ENCODE measurements at regions not wholly inside any gene's neighbourhood (a gene's known extent, or its start where the extent isn't known, plus 50 kb on each side); places are given as distances from the start of the nearest gene placed in this dataset.
A peak's percentile ranks its signal among the peaks of the same experiment; 100 is the strongest.
"Not testable (repeated sequence)": the region's sequence is repeated elsewhere in the genome, so short reads cannot be mapped to it uniquely, and the experiment has no call there.

DNA sequence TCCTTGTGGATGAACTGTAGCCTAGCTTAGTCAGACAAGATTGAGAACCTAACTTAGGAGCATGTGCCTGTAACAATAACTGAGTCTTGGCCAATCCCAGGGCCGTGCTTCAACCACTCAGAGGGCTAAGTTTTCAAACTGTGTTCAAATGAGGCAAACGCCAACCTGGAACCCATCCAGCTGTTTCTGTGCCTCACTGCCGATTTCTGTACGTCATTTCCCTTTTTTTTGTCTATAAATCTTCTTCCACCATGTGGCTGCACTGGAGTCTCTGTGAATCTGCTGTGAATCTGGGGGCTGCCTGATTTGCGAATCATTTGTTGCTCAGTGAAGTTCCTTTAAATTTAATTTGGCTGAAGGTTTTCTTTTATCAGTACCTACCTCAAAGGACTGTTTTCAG is 115.0 kb upstream of the CHD6 start:
- DNase-seq (ENCODE audit: extremely low read depth, low read depth), result no peak

DNA sequence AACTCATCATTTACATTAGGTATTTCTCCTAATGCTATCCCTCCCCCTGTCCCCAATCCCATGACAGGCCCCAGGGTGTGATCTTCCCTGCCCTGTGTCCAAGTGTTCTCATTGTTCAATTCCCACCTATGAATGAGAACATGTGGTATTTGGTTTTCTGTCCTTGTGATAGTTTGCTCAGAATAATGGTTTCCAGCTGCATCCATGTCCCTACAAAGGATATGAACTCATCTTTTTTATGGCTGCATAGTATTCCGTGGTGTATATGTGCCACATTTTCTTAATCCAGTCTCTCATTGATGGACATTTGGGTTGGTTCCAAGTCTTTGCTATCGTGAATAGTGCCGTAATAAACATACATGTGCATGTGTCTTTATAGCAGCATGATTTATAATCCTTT is 113.0 kb upstream of the CHD6 start:
- not testable (repeated sequence) for DNase-seq (ENCODE audit: extremely low read depth, low read depth)

GRCh38 chr20:41727681-41728080 is 109.5 kb upstream of the CHD6 start:
- not testable (repeated sequence) for DNase-seq (ENCODE audit: extremely low read depth, low read depth)

GRCh38 chr20:41726727-41727126 is 108.5 kb upstream of the CHD6 start:
- no peak for DNase-seq (ENCODE audit: extremely low read depth, low read depth)

DNA sequence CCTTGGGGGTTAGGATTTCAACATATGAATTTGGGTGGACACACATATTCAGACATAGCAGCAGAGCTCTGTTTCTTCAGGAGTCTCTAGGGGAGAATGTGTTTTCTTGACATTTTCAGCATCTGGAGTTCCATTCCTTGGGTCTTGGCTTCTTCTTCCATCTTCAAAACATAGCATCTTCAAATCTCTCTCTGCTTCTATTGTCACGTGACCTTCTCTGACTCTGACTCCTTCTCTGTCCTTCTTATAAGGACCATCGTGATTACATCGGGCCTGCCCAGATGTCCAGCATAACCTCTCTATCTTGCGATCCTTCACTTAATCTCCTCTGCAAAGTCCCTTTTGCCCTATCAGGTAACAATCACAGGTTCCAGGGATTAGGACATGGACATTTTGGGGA is 101.0 kb upstream of the CHD6 start:
- DNase-seq (ENCODE audit: extremely low read depth, low read depth), result no peak

DNA sequence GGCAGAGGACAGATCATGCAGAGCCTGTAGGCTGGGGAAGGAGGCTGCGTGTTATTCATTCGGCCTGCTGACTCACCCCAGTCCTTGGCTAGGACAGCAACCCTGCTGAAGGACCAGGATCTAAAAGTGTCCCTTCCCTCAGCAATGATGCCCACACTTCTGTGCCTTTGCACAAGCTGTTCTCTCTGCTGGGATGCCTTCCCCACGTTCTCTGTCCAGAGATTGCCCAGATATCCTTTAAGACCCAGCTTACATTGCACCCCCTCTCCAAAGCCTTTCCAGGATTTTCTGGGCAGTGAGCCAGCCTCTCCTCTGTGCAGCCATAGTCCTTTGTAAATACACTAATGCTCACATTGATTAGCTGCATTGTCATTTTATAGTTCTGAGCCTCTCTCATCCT is 99.3 kb upstream of the CHD6 start:
- DNase-seq (ENCODE audit: extremely low read depth, low read depth), result no peak

DNA sequence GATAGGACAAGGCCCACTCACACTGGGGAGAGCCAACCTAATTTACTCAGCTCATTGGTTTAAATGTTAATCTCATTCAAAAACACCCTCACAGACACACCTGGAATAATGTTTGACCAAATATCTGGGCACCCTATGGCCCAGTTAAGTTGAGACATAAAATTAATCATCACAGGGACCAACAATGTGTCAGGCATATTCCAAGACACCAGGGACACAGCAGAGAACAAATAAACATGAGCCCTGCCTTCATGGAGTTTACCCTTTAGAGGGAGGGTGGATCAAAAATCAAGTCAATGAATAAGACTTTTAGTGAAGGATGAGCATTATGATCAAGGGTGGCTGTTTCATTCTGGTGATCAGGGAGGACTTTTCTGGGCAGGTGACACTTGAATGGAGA is 98.7 kb upstream of the CHD6 start:
- DNase-seq (ENCODE audit: extremely low read depth, low read depth), result no peak

- DNase-seq (ENCODE audit: extremely low read depth, low read depth), result no peak
These were observed 98.3 kb upstream of the CHD6 start for GRCh38 chr20:41716436-41716835.

DNA sequence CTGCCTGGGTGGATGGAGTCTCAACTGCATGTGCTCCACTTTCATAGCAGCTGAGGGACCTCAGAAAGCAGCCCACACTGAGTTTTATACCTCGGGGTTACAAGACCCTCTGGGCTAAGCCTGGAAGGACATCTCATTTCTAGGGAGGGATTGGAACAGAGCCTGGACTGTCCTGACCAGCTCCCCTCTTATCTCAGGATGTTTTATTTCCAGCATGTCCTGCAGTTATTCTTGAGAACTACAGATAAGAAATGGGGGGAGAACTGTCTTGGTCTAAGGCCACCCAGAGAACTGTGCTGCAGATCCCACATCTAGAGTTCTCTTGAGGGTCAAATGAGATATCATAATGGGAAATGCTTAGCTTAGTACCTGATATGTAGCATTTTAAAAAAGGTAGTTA is 97.3 kb upstream of the CHD6 start:
- no peak for DNase-seq (ENCODE audit: extremely low read depth, low read depth)

DNA sequence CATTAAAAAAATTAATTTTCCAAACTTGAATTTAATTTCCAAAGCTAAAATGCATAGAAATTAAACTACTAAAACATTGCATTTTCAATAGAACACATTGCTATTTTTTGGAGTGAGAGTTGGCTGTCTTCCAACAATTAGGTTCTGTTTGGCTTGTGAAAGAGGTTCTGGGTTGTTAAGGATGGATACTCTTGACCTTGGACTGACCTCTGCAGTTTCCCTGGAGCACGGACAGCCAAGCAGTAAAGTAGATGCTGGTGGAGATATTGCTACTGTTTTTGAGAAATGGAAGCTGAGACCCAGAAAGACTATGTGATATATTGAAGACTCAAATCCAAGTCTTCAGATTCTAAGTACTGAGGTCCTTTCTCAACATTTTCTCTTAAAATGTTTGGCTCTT is 95.9 kb upstream of the CHD6 start:
- no peak for DNase-seq (ENCODE audit: extremely low read depth, low read depth)

DNA sequence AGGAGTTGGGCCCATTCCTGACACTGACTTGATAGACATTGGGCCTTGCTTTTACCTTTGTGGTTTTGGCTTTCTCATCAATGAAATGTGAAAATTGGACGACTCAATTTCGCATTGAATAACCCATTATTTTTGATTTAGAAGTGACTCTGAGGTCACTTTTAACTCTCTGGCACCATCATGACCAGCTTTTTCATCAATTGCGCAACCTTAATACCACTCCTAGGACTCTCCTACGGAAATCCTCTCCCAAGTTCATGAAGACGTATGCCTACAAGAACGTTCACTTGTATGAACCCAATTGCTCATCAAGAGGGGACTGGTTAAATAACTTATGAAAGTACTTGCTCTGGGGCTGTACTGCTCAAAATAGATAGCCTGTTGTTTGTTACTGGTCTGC is 86.7 kb upstream of the CHD6 start:
- no peak for DNase-seq (ENCODE audit: extremely low read depth, low read depth)

GRCh38 chr20:41702647-41703046 is 84.5 kb upstream of the CHD6 start:
- no peak for DNase-seq (ENCODE audit: extremely low read depth, low read depth)

GRCh38 chr20:41701588-41702348 is 83.6 kb upstream of the CHD6 start:
- no peak for DNase-seq (ENCODE audit: extremely low read depth, low read depth)

DNA sequence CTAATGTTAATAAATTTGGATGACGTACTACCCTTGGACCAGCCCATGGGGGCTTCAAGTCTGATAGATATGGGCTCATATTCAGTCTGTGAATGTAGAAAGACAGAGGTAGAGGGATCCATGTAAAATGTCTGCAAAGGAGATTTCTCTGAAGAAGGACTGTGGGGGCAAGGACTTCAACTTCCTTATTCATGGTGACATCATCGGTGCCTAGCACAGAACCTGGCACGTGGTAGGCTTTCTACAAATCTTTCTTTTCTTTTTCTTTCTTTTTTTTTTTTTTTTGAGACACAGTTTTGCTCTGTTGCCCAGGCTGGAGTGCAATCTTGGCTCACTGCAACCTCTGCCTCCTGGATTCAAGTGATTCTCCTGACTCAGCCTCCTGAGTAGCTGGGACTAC is 81.5 kb upstream of the CHD6 start:
- not testable (repeated sequence) for DNase-seq (ENCODE audit: extremely low read depth, low read depth)

DNA sequence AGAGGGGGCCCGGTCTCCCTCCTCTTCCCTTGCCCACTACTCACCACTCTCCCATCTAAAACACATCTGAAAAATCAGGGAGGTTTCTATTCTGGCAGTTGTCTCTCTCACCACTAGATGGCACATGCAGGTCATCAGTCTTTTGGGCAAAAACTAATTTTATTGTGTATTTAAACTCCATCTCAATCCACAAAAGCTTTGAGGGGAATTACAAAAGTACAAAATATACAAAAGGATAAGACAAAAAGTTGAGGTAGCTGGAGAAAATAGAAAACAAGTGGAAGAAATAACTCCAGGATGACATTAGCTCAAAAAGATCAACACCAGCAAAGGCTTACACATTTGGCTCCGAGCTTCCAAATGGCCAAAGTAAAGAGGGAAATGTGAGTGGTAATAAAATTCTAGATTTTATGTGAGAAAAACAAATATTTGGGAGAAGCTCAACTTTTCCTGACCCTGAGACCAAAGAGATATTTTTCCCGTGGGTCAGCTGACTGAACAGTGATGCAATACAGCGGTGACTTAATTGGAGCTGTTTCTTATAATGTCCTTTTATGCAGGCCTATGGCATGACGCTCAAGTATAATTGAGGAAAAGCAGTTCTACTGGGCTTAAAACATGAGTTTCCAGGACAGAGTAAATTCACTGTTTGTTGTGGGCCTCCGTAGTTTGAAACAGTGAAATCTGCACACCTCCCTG is 79.8 kb upstream of the CHD6 start:
- peak; percentile 46 for DNase-seq (ENCODE audit: extremely low read depth, low read depth)

DNA sequence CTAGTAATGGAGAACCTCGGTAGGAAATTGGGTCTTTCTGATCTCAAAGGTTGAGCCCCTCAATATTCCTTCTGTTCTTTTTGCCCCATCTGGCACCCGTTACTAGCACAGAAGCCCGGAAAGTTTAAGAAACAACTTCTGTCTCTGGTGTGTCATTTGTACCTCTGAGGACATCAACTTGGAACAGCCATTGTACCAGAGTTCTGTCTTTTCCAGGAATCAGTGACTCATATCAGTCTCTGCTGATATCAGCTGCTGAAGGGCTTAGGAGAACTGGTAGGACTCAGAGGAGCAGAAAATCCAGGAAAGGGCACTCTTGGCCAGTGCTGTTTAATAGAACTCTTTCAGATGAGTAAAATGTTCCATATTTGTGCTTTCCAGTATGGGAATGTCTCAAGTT is 78.3 kb upstream of the CHD6 start:
- no peak for DNase-seq (ENCODE audit: extremely low read depth, low read depth)

GRCh38 chr20:41694796-41695195 is 76.6 kb upstream of the CHD6 start:
- no peak for DNase-seq (ENCODE audit: extremely low read depth, low read depth)

DNA sequence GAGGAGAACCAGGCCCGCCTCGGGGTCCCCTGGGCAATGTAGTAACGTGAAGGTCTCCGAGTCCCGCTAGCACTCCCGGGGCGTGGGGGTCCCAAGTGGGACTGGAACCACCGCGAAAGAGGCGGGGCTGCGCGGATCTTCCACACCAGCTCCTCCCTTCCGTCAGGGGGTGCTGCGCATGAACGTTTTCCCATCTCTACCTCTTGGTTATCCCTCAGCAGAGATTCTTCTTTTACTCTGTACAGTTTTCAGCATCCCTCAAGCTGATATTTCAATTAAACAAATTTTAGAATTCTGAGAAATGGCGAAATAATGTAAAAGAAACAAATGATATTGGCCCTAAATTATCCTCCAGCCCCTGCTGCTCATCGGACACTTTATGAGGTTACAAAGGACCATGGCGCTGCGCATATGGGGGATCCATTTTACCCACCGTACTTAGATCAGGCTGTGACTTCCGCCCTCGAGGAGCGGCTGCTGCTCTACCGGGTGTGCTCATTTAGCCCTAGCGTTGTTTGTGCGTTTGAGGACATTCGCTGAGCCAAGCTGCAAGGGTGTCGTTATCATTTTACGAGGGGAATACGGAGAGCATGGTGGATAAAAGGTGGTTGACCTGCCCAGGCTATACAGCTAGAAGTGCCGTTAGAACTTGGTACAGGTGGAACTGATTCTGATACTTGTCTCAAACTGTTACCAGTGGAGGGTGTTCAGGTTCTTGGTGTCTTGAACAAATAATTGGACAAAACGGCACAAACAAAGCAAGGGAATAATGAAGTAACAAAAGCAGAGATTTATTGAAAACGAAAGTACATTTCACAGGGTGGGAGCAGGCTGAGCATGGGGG is 75.2 kb upstream of the CHD6 start:
- peak; percentile 89 for DNase-seq (ENCODE audit: extremely low read depth, low read depth)

DNA sequence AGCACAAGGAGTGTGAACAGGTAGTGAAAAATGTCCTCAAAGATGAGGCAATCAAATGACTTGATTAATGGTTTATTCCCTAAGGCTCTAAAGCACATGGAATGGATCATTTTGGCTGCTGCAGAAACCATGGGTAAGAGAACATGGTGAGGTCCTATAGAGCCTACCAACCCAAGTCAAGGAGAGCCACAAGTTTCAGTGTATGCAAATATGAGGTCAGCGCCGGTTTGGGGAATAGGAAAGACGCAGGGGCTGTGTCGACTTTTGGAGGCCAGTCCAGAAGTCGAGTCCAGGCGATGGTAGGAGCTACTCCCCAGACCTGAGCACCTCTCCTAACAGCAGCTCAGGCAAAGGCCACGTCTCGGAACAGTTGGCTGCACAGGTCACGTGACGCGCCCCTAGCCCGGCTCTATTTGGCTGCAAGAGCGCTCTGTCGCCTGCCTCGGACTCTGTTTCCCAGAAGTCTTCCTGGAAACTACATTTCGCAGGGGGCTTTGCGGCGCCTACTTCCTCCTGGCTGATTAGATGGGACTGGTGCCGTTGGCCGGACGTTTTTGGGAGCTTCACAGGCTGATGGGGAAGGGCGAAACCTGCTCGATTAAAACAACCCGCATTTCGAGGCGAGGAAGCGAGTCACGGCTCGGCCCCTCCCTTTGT is 74.4 kb upstream of the CHD6 start:
- peak; percentile 41 for DNase-seq (ENCODE audit: extremely low read depth, low read depth)

DNA sequence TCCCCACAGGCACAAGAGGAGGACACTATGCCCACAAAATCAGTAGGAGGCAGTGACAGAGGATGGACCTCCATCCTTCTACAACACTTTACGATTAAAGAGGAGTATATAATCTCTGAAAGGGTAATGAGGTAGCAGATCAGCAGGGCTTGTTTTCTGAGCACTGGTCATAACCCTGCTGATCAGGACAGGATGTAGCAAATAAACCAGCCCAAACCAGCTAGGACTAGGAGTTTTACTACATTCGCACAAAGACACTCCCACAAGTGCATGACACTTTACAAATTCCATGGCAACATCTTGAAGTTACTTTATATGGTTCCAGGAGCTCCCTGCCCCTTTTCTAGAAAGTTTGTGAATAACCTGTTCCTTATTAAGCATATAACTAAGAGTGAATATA is 73.3 kb upstream of the CHD6 start:
- no peak for DNase-seq (ENCODE audit: extremely low read depth, low read depth)

DNA sequence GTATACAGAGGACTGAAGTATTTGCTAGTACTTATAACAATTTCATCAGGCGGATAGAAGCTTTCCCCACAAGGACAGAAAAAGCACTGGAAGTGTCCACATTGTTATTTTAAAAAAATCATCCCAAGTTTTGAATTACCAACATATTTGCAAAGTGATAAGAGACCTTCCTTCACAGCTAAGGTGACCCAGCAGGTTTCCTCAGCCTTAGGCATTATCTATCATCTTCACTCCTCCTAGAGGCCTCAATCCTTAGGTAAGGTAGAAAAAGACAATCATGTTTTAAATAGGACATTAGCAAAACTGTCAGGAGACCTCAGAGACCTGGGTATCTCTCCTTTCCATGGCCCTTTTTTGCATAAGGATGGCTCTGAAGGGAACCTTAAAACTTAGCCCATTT is 72.5 kb upstream of the CHD6 start:
- no peak for DNase-seq (ENCODE audit: extremely low read depth, low read depth)
